HG03060 (cell line): ENCODE measurements at regions not wholly inside any gene's neighbourhood (a gene's known extent, or its start where the extent isn't known, plus 50 kb on each side); places are given as distances from the start of the nearest gene placed in this dataset.

ENCODE experiments used
- ATAC-seq: cut with Tn5 transposase; IDR thresholded peaks from one replicate; pipeline ENCODE4 v1.9.1; 2021; ENCODE audit warnings: low read depth, moderate number of reproducible peaks; ENCODE audit not compliant: unreplicated experiment

DNA sequence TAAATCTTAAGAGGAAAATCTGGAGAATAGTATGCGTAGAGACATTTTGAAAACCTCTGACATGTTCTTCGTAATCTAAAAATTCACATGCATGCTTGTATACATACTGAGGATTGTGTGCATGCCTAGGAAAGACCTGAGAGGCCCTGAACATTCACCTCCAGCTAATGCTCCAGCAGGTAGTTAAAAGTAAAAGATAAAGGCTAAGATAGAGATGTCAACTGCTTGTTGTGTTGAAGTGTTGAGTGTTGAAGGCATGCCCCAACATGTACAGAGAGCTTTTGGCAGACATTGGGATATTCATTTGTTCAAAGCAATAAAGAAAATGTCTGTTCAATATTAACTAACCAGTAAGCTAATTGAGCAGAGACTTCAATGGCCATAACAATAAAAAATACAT is 118.6 kb upstream of the SYT1 start:
- ATAC-seq, result no peak

DNA sequence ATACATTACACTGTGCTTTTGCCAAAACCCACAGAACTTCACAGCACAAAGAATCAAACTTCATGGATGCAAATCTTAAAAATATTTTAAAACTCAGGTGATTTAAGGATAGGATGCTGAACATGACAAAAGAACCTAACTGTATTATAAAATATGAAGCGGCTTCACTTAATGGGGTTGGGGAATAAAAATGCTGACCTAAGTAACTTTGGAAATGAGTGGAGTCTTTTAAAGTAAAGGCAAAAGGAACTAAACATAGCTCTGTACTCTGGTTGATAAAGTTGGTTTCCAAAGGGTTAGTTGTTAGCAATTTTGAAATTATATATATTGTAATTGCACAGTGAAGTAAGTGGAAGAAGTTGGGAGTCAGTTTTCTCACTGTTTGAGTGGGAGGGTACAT is 111.5 kb upstream of the SYT1 start:
- ATAC-seq, result no peak

DNA sequence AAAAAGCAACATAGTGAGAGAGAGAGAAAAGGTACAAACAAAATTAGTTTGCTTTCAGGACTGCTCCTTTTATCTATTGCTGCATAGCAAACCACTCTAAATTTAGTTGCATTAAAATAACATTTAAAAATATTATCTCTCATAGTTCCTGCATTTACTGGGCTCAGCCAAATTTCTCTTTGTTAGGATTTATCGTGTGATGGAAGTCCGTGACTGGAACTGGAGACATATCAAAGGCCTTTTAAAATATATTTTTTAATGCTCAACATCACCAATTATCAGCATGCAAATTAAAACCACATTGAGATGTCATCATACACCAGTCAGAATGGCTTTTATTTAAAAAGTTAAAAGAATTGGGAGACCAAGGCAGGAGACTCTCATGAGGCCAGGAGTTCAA is 107.6 kb upstream of the SYT1 start:
- no peak for ATAC-seq

DNA sequence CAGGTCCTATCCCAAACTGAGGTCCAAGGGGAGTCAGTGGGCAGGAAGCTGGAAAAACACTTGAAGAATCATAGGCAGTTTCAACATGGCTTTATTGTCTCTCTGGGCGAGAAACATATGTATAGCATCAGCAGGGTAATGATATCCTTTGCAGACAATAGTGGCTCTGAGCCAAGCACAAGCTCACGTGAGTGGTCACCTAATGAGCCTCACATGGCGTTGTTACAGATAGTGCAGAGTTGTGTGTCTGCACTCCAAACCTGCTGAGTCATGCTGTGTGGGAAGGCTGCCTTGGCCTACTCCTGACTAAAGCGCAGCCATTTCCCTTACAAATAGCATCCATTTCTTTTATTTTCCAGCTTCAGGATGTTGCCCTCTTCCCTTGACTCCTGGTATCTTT is 105.2 kb upstream of the SYT1 start:
- ATAC-seq, result no peak

DNA sequence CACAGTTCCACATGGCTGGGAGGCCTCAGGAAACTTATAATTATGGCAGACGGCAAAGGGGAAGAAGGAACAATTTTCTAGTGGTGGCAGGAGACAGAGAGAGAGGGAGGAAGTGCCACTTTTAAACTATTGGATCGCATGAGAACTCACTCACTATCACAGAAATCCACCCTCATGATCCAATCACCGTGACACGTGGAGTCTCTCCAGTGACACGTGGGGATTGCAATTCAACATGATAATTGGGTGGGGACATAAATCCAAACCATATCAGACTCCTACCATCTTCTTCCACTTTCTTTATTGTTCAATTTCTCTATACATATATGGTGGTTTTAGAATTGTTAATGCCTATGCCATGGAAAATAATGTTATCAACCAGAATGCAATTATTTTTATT is 103.7 kb upstream of the SYT1 start:
- no peak for ATAC-seq

DNA sequence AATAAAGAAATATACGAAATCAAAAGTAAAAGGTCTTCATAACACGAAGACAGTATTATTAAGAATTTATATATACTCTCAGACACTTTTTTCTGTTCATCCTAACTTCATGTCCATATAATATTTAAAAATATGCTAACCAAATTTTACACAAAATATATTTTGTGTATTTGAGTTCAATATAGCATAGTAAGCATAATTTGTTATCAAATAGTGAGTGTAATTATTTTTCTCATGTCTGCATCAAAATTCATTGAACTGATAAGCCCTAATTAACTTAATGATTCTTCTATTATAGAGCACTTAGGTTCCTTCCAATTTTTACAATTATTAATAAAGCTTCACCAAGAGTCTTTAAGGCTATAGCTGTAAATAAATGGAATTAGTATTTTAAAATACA is 99.7 kb upstream of the SYT1 start:
- no peak for ATAC-seq

DNA sequence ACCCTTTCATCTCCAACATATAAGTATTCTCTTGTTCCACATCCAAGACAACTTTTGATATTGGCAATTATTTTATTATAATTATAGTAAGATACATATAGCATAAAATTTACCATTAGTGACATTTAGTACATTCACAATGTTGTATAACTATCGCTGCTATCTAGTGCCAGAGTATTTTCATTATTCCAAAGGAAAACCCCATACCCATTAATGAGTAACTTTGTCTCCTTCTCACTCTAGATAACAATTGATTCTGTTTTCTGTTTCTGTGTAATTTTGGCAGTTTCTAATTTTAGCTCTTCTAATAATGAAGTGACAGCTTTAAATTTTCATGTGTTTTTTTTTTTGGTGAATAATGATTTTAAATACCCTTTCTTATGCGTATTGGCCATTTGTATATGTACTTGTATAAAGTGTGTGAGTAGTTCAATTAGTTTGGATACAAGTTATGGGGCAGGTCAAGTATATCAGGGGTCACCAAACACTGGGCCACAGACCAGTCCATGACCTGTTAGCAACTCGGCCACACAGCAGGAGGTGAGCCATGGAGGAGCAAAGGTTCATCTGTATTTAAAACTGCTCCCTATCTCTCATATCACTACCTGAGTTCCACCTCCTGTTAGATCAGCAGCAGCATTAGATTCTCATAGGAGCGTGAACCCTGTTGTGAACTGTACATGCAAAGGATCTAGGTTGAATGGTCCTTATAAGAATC is 97.2 kb upstream of the SYT1 start:
- no peak for ATAC-seq

DNA sequence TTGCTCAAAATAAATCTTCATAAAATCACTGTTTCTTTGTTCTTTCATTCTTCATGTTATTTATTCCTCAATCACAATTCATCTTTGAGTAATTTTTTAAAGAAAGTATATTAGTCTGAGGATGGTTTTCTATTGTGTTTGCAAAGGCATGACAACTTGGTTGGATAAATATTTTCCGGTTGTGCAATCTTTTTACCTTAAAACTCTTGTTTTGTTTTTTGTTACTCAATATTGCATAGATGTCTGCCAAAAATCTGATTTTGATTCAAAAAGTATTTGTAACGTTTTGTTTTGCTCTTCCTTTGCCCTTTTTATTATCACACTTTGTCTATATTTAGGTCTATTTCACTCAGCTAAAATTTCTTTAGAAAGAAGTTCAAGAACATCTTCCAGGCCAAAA is 86.2 kb upstream of the SYT1 start:
- no peak for ATAC-seq

DNA sequence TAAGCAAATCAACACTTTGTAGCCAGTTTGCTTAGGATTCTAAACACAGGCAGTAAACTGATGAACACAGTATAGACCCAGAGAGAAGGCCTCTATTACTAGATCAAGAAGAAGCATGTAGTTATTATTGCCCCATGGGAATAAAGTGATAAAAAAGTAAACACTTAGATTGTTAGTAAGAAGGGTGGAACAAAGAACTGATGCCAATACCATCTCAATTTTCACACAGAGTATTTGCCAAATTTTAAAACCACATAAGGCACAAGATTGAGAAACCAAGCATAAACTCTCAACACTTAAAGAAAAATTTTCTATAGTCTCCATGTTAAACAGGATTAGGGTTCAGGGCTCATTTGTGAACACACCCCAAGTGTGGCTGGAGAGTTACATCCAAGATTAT is 77.0 kb upstream of the SYT1 start:
- ATAC-seq, result no peak

DNA sequence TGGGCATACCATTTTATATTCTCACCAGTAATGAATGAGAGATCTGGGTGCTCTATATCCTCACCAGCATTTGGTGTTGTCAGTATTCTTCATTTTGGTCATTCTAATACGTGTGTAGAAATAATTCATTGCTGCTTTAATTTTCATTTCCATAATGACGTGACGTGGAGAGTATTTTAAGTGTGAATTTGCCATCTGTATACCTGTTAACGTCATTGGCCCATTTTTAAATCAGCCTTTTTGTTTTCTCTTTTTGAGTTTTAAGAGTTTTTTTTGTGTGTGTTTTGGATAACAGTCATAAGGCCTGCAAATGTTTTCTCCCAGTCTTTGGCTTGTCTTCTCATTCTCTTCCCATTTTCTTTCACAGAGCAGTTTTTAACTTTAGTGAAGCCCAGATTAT is 74.4 kb upstream of the SYT1 start:
- no peak for ATAC-seq

DNA sequence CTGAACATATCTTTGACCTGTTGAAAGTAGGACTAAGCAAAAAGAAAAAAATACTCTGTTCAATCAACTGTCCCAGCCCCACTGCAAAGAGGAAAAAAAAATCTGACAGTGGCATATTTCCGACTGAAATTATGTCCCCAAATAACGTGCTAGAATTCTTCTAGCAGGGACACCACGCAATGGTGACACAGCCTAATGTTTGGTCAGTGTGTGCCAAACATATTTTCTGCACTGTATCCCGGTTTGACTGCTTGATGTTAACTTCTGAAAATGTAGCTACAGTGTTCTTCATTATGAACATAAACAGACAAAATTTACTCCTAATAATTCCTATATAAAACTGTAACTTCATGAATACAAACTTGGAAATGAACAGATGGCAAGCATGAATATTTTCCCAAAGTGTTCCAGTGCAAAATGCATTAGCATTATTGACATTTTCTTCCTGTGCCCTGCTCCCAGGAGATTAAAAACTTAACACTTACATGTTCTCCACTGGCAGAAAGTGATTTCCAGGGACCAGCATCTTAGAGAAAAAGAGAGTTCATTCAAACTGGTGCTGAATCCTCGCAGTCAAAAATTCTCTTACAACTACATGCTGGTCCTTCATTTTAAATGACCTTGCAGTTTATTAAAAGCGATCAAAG is 72.4 kb upstream of the SYT1 start:
- ATAC-seq, result no peak

DNA sequence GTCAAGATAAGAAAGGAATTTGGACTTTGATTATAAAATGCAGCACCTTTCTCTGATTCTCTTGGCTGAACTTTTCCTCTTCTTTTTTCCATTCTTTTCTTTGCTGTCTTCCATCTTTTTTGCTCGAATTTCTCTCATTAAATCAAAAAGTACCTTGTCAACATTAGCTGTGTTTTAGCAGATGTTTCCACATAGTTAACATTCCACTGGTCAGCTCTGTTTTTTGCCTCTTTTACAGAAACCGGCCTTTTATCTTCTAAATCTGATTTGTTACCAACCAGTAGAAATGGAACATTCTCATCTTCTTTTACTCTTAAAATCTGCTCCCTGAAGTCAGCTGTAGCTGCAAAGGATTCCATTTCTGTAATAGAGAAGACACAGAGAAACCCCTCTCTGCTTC is 71.1 kb upstream of the SYT1 start:
- no peak for ATAC-seq

DNA sequence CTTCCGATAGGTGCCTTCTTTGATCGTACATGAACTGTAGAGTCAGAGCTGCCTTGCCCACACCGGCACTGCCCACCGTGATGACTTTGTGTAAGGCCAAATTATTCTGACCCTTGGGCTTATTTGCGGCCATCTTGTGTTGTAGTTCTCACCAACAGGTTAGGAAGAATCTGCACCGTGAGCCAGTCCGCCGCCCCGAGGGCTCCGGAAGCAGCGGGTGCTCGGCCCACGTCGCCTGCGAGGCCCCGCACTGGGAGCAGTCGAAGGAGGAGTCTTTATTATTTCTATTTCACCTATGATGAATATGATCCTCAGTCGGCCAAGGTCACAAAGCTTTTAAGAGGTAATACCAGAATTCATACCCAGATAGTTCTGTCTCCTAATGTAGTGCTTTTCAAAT is 70.6 kb upstream of the SYT1 start:
- no peak for ATAC-seq

DNA sequence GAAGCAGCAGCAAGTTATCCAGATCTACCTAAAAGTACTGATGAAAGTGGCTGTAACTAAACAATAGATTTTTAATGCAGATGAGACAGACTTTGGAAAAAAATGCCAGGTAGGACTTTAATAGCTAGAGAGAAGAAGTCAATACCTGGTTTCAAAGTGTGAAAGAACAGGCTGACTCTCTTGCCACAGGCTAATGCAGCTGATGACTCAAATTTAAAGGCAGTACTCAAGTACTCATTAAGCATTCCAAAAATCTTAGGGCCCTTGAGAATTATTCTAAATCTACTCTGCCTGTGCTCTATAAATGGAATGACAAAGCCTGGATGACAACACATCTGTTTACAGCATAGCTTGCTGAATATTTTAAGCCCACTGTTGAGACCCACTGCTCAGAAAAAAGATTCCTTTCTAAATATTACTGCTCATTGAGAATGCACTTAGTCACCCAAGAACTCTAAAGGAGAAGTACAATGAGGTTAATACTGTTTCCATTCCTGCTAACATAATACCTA is 68.6 kb upstream of the SYT1 start:
- ATAC-seq, result no peak

DNA sequence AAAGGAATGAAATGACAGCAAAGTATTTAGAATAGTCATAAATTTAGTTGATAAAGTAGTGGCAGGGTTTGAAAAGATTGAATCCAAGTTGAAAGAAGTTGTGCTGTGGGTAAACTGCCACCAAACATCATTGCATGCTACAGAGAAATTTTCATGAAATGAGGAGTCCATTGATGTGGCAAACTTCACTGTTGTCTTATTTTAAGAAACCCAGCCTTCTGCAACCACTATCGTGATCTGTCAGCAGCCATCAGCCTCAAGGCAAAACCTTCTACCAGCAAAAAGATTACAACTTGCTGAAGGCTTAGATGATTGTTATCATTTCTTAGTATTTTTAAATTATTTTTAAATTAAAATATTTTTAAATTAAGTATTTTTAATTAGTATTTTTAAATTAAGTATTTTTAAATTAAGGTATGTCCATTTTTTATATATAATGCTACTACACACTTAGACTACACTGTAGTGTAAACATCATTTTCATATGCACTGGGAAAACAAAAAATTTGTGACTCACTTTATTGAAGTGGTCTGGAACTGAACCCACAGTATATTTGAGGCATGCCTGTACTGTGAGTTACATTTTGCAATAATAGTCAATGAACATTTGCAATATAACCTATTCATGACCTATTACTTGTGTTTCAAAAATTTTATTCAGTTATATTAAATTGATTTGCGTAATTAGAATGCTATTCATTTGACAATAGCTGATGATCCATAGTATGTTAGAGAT is 67.2 kb upstream of the SYT1 start:
- ATAC-seq, result no peak

DNA sequence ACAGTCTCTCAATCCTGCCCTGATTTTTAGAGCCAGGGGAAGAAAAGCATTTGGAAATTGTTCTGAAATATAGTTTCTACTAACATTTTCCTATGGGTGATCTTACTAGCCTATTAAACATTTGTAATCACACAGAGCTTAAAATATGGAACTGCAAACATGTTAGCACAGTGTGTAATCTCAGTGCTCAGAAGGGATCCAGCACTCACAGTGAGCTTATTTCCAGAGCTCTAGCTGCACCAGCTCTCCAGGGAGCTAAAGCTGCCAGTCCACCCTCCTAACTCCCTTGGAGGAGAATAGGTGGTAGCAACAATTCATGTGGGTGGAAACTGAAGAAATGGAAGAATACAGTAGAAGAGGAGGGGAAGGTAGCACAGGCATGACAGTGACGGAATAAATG is 64.9 kb upstream of the SYT1 start:
- no peak for ATAC-seq

DNA sequence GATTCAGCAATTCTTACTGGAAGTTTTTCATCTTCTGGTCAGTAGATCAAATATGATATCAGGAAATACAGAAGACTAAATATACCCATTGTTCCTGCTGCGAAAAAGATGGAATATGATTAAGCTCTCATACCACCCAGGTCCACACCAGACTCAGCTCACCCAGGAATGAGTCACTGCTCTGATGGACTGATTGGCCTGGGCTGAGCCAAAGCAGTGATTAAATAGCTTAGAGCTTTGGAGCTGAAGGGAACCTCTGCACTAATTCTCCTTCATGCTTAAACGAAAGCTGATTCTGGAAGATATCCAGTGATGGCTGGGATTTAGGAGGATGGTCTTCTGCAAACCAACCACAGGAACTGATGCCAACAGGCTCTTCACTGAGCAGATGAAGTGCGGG is 62.0 kb upstream of the SYT1 start:
- no peak for ATAC-seq

DNA sequence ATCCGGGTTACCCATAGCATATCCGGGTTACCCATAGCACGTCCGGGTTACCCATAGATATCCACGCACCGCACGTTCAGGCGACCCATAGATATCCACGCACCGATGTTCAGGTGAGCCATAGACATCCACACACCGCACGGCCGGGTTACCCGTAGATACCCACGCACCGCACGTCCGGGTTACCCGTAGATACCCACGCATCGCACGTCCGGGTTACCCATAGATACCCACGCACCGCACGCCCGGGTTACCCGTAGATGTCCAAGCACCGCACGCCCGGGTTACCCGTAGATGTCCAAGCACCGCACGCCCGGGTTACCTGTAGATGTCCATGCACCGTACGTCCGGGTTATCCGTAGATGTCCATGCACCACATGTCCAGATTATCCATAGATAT is 60.3 kb upstream of the SYT1 start:
- ATAC-seq, result no peak
